NB4 (cell line): ENCODE measurements at regions not wholly inside any gene's neighbourhood (a gene's known extent, or its start where the extent isn't known, plus 50 kb on each side); places are given as distances from the start of the nearest gene placed in this dataset.

Experiments
- DNase-seq: peaks from one replicate; pipeline ENCODE4 v3.0.0; 2010; ENCODE audit warnings: low read depth
- H3K4me3 ChIP-seq: one replicate; pipeline ENCODE4 v1.5.1; 2011; ENCODE audit warnings: mild to moderate bottlenecking, low read depth, low read length, moderate library complexity
- MYC ChIP-seq: IDR thresholded peaks from 2 replicates; pipeline ENCODE4 v1.6.1; 2011; ENCODE audit warnings: low read depth, low read length
- POLR2A ChIP-seq: IDR thresholded peaks from 2 replicates; pipeline ENCODE4 v1.6.1; 2011; ENCODE audit warnings: mild to moderate bottlenecking; ENCODE audit not compliant: insufficient read length; ENCODE audit errors: extremely low read depth
- TF ChIP-seq, protein P1 (sequence below): IDR thresholded peaks from one replicate; pipeline ENCODE4 v1.5.1; 2012; ENCODE audit warnings: low read depth, low read length
- TF ChIP-seq, protein P2 (sequence below): IDR thresholded peaks from 2 replicates; pipeline ENCODE4 v1.6.1; 2011; ENCODE audit warnings: low read depth, low read length

GRCh38 chr4:14865031-14865366 lies 137.3 kb upstream of the CPEB2 start:
- DNase-seq: no peak
- no peak overlapping the region for H3K4me3 ChIP-seq
- TF ChIP-seq, protein P1, sequence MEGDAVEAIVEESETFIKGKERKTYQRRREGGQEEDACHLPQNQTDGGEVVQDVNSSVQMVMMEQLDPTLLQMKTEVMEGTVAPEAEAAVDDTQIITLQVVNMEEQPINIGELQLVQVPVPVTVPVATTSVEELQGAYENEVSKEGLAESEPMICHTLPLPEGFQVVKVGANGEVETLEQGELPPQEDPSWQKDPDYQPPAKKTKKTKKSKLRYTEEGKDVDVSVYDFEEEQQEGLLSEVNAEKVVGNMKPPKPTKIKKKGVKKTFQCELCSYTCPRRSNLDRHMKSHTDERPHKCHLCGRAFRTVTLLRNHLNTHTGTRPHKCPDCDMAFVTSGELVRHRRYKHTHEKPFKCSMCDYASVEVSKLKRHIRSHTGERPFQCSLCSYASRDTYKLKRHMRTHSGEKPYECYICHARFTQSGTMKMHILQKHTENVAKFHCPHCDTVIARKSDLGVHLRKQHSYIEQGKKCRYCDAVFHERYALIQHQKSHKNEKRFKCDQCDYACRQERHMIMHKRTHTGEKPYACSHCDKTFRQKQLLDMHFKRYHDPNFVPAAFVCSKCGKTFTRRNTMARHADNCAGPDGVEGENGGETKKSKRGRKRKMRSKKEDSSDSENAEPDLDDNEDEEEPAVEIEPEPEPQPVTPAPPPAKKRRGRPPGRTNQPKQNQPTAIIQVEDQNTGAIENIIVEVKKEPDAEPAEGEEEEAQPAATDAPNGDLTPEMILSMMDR: no peak

- TF ChIP-seq MYC (no peak), POLR2A (no peak)
- TF ChIP-seq, protein P1: no peak
- TF ChIP-seq, protein P2, sequence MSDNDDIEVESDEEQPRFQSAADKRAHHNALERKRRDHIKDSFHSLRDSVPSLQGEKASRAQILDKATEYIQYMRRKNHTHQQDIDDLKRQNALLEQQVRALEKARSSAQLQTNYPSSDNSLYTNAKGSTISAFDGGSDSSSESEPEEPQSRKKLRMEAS: no peak
- no peak for DNase-seq
- no peak overlapping the region for H3K4me3 ChIP-seq
These were observed 136.5 kb upstream of the CPEB2 start for GRCh38 chr4:14865804-14866203.

DNA sequence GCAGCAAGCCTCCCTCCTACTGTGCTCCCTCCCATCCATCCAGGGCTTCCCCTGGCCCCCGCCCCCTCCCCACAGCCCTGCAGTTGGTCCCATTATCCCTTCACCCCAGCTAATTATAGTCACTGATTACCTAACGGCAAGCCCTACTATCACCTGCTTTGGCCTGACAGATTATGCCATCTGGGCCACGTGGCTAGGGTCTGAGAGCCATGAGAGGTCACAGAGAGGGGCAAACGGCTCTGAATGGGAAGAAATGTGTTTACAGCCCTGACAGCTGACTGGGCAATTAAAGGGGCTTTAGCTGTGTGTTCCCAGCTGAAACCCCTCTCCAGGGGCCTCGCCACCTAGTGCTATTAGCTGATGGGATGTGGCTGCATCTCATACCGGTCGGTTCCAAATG lies 134.4 kb upstream of the CPEB2 start:
- no peak overlapping the region for H3K4me3 ChIP-seq
- DNase-seq: no peak

GRCh38 chr4:14868426-14869395 lies 133.6 kb upstream of the CPEB2 start:
- no peak overlapping the region for H3K4me3 ChIP-seq
- TF ChIP-seq, protein P2: no peak
- TF ChIP-seq, protein P1: no peak
- TF ChIP-seq MYC (no peak), POLR2A (no peak)
- DNase-seq: no peak

More for the DNA sequence above, 134.4 kb upstream of the CPEB2 start:
- TF ChIP-seq, protein P2: no peak
- TF ChIP-seq, protein P1: no peak
- TF ChIP-seq POLR2A (no peak), MYC (no peak)

DNA sequence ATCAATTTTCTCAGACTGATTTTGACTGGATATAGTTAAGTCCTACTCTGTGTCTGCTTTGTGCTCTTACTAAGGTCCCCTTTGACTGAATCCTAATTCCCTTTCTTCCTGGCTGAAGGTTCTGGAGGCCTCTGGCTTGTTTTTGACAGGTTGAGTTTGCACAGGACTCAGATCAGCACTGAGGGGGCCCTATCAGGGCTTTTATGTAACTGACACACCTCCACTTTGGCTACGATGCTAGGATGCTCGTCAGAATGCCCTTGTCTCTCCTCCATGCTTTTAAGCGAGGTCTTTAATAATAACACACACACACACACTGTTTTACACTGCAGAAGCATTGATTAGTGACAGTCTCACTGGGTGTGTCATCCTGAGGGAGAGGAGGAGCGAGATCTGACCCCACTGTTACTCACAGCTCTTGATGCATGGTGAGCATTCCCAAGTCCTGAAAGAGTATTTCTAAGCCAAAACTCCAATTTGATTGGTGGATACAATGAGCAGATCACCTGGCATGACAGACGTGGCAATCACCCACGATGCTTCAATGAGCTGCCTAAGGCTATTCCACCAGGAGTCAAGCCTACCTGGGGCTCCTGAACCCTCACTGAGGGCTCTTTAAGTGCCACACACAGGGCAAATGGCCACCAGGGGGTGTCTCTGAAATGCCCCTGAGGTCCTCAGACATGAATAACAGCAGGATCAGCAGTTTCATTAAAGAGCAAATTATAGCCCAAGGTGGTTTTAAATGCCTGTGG lies 130.4 kb upstream of the CPEB2 start:
- DNase-seq: peak; percentile 56
- TF ChIP-seq, protein P1: peak; percentile 70
- TF ChIP-seq POLR2A: no peak
- TF ChIP-seq, protein P2: no peak
- H3K4me3 ChIP-seq: no peak overlapping the region
